COLO668 (cell line): ENCODE measurements at regions not wholly inside any gene's neighbourhood (a gene's known extent, or its start where the extent isn't known, plus 50 kb on each side); places are given as distances from the start of the nearest gene placed in this dataset.

Experiments used
- DNase-seq: peaks from one replicate; lab custom pipeline; 2025; ENCODE audit not compliant: unreplicated experiment; lab: John Stamatoyannopoulos, UW

DNA sequence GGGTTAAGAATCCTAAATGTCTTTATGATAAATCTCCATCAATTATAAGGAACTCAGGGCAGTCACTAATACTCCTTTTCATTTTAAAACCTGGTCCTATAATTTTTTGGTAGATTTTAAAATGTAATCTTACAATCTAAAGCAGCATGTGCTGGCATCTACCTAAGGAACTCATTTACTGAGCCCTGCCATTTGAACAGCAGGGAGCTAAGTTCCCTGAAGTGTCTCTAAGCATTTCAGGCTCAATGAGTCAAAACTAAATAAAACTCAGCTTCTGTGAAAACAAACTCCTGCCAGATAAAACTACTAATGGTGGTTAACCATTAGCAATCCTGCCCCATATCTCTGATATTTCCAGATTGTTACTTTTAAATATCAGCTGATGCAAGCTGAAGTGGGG lies 1371.8 kb upstream of the PRMT6 start:
- no peak for DNase-seq

DNA sequence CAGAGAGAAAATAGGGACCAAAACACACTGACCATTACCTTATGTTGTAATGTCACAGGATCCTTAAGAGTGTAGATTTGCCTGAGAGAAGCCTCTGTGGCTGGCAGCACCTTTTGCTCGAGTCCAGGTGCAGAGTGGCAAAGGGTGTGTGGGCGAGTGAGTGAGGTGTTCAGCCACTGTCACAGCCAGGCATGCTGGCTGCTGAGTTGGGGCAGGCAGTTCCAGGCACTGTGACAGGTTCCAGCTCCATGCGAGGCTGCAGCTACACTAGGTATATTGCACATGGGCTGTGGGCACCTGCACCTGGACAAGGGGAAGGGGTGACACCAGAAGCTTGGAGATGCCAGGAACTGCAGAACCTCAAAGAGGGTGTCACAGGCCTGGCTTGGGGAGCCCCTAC lies 1370.4 kb upstream of the PRMT6 start:
- no peak for DNase-seq

- no peak for DNase-seq
These were observed 1369.4 kb upstream of the PRMT6 start for GRCh38 chr1:105686874-105687690.

- no peak for DNase-seq
These were observed 1355.8 kb upstream of the PRMT6 start for GRCh38 chr1:105700723-105701122.

GRCh38 chr1:105724286-105724685 lies 1332.2 kb upstream of the PRMT6 start:
- DNase-seq = no peak

DNA sequence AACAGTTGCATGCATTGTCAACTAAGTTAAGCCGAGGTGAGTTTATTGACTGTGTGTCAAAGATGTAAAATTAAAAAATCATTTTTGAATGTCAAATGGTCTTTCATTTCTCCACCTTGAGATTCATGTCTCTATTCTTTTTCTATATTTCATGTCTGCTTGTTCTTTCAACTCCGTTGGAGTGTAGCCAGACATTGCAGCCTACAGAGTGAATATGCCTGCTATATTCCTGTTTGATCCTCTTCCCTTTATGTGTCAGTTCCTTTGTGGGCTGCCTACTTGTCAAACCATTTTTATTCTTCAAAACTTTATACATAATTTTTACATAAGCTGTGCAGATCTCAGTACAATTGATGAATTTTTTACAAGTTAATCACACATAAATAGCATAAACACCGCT lies 1325.8 kb upstream of the PRMT6 start:
- no peak for DNase-seq

DNA sequence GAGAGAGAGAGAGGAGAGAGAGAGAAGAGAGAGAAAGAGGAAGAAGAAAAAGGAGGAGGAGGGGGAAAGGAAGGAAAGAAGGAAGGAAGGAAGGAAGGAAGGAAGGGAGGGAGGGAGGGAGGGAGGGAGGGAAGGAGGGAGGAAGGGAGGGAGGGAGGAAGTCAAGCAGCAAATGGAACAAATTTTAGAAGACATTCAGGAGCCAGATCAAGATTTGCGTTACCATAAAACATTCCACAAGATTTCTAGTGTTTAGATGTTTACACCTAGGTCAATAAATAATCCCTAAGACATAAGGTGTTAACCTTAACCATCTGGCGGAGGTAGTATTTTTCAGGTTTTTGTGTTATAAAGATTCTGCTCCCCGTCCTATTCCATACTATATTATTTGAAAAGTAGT lies 1320.1 kb upstream of the PRMT6 start:
- DNase-seq = no peak

- no peak for DNase-seq
These were observed 1276.7 kb upstream of the PRMT6 start for GRCh38 chr1:105779727-105780126.

DNA sequence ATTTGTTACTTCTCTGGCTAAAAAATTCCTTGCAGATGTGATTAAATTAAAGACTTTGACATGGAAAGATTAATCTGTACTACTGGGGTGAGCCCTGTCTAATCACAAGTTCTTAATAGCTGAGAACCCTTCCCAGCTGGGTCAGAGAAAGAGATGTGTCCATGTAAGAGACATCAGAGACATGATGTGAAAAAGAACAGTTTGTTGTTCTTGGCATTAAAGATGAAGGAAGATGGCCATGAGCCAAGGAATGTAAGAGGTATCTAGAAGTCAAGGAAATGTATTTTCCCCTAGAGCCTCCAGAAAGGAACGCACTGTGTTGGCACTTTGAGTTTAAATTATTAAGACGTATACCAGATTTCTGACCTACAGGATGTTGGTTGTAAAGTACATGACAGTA lies 1271.5 kb upstream of the PRMT6 start:
- no peak for DNase-seq

GRCh38 chr1:105793536-105794146 lies 1262.8 kb upstream of the PRMT6 start:
- peak; percentile 66 for DNase-seq

DNA sequence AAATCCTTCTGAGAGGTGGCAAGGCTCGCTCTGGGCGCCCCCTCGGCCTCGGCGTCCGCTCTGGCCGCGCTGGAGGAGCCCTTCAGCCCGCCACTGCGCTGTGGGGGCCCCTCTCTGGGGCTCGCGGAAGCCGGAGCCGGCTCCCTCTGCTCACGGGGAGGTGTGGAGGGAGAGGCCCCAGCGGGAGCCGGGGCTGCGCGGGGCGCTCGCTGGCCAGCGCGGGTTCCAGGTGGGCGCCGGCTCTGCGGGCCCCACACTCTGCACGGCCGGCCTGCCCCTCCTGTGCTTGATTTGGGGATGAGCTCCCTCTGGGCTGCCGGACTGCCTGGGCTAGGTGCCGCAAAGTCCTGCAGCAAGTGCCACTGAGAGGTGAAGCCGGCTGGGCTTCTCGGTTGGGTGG lies 1260.7 kb upstream of the PRMT6 start:
- no peak for DNase-seq

GRCh38 chr1:105830571-105831146 lies 1225.8 kb upstream of the PRMT6 start:
- DNase-seq = no peak

GRCh38 chr1:105838071-105838470 lies 1218.4 kb upstream of the PRMT6 start:
- no peak for DNase-seq

- no peak for DNase-seq
These were observed 1190.9 kb upstream of the PRMT6 start for GRCh38 chr1:105865546-105865945.

GRCh38 chr1:105872817-105873216 lies 1183.7 kb upstream of the PRMT6 start:
- DNase-seq = no peak

GRCh38 chr1:105874621-105875020 lies 1181.9 kb upstream of the PRMT6 start:
- no peak for DNase-seq

DNA sequence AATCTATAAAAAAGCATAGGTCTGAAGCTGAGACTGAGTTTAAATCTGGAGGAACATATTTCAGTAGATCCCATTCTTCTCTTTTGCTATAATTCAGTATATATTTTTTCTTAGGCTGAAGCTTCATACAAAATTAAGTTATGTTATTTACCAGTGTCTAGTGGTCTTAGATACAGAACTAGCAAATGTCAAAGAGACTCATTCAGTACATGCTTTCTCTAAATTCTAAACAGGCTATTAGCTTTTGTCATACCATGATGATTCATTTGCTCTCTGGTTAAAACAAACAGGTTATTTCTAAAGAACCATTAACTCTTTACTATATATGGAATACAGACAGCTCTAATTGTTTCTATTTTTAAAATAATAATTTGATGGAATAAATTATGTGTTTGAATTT lies 1170.2 kb upstream of the PRMT6 start:
- no peak for DNase-seq

DNA sequence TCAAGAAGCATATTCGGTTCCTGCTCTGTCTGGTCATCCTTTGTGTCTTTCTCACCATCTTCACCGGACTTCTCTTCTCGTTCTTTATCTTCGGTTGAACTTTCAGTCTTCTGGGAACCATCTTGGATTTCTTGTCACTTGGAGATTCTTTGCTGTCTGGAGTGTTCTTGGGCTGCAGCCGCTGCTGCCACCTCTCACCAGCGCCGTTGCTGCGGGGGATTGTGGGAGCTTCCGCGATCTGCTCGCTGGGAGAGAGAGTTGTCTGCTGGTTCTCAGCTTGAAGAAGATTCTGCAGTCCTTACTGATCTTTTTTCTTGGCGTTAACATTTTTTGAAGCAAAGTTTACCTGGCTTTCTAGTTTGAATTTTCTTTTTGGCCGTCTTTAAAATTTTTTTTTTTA lies 1165.2 kb upstream of the PRMT6 start:
- no peak for DNase-seq

GRCh38 chr1:105894006-105894405 lies 1162.5 kb upstream of the PRMT6 start:
- no peak for DNase-seq

GRCh38 chr1:105909811-105910210 lies 1146.7 kb upstream of the PRMT6 start:
- DNase-seq = no peak

DNA sequence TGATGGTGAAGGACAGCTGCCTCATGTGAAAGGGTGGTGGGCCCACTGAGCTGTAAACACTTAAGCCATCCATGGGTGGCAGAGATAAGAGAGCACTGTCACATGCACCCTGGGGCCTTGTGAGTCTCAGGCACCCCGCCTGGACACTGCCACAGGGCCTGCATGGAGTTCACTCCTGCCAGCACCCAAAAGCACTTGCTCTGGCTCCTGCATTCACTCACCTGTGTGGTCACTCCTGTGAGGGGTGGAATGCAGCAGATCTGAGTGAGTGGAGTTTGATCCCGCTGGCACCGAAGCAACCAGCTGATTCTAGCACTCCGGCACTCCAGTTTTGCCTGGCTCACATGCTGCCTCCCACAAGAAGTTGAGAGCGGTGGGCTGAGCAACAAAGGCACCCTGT lies 1142.1 kb upstream of the PRMT6 start:
- DNase-seq = peak; percentile 26

- no peak for DNase-seq
These were observed 1121.7 kb upstream of the PRMT6 start for GRCh38 chr1:105934806-105935205.
